ENCODE measurements at regions not wholly inside any gene's neighbourhood (a gene's known extent, or its start where the extent isn't known, plus 50 kb on each side); places are given as distances from the start of the nearest gene placed in this dataset.
"Not testable (repeated sequence)": the region's sequence is repeated elsewhere in the genome, so short reads cannot be mapped to it uniquely, and the experiment has no call there.

DNA sequence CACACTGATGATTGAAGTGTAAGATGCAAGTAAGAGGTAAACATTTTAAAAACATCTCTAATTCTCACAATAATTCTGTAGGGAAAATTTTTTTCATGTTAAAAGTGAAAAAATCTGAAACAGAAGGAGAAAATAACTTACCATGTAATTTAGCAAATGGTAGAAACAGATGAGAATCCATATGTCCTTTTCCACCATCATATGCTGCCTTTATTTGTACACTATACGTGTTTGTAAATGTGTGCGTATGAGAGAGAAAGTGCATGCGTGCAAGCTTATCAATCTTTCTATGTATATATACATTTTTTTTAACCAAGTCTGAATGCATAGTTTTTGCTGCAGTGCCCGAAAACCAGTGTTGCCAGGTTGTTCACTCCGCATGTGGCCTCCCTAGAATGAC lies 186.7 kb downstream of the IZUMO3 start:
- intact Hi-C loops (cut with DNase I): no loop called here
- no peak for DNase-seq (ENCODE audit: low spot score)

DNA sequence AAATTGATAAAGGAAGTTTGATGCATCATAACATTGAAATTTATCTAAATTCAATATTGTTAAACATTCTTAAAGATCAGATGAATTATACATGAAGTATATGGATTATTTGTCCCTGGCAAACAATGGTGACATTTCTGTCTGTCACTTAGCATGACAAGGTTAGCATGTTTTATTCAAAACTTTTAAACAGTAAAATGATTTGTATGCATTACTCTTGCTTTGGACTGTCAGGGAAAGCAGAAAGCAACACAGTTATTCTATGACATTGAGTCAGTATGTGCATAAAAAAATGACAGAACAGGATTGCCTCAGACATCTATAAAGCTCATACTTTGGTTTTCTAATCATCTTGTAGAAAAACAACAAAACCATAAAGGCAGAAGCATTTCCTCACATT lies 193.7 kb downstream of the IZUMO3 start:
- intact Hi-C loops (cut with DNase I): no loop called here
- no peak for DNase-seq (ENCODE audit: low spot score)

DNA sequence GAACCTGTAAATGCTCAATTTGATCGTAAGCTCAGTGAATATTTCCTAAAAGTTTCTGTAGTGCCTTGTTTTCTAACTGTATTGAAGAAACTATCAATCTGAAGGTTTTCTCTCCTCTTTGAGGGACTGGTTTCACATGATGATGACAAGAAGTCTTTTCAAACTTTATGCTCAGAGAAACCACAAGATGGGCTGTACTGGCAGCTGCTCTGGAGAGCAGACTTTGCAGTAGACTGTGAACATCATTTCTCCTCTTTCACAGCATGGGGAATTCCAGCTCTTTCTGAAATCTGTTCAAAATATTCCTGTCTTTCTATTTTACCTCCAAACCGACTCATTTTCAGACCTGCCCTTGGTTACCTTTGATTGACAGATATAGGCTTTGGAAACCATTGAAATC lies 194.4 kb downstream of the IZUMO3 start:
- intact Hi-C loops (cut with DNase I): no loop called here
- no peak for DNase-seq (ENCODE audit: low spot score)

DNA sequence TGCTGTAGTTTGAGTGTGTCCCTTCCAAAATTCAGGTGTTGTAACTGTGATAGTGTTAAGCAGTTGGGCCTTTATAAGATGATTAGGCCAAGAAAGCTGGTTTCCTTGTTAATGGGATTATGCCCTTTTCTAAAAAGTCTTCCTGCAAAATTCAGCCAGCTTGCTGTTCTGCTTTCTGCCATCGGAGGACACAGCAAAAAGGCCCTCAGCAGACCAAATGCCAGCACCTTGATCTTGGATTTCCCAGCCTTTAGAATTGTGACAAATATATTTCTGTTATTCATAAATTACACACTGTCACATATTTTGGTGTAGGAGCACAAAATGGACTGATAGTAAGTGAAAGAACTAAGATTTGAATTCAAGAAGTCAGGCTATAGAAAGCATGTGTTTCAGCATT lies 203.2 kb downstream of the IZUMO3 start:
- intact Hi-C loops (cut with DNase I): no loop called here
- no peak for DNase-seq (ENCODE audit: low spot score)

DNA sequence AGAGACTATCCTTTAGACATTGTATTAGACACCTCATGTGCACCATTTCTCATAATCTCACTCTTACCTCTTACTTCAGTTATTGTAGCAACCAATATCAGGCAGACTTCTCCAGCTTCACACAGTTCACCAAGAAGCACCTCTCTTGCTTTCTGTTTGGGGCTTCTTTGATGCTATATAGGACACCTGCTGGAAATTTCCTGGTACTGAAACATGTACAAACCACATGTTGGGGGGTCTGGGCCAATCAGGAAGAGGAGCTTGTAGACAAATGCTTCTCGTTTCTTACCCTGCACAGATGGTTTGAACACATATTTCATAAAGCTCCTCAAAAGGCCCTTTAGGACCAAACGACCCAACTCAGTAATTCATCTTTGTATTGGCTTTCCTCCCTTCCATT lies 212.1 kb downstream of the IZUMO3 start:
- no peak for DNase-seq (ENCODE audit: low spot score)
- intact Hi-C loops (cut with DNase I): no loop called here

DNA sequence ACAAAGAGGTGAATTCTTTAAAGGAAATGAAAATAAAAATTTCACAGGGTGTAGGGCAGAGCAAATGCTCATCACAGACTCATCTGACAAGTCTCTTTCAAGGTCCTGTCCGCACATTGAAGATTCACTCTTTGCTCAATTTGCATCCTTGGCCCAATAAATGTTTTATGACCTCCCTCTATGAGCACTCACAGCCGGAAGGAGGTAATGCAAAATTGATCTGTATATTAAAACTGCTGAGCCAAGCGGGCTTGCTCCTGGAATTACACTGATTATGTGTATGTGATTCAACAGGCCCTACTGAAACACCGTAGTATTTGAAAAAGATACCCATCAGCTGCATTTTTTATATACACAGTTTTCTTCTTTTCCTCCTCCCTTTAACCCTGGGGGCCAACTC lies 246.8 kb downstream of the IZUMO3 start:
- intact Hi-C loops (cut with DNase I): no loop called here
- DNase-seq (ENCODE audit: low spot score): no peak

DNA sequence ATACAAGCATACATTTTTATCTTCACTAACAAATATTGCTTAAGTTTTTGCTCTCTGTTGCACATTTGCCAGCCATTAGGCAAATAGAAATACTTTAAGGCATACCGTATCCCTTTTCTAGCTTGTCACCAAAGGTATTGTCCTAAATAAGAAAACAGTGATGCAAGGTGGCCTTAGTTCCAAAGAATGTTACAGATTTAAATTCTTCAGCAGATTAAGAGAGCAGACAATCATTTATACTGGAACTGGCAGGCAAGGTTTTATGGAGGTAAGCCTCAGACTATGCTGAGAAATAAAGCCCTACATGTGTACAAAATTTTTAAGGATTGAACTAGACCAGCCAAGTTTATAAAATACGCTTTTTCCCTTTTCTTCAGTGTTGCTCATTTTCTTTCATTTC lies 247.8 kb downstream of the IZUMO3 start:
- intact Hi-C loops (cut with DNase I): no loop called here
- DNase-seq (ENCODE audit: low spot score): no peak

DNA sequence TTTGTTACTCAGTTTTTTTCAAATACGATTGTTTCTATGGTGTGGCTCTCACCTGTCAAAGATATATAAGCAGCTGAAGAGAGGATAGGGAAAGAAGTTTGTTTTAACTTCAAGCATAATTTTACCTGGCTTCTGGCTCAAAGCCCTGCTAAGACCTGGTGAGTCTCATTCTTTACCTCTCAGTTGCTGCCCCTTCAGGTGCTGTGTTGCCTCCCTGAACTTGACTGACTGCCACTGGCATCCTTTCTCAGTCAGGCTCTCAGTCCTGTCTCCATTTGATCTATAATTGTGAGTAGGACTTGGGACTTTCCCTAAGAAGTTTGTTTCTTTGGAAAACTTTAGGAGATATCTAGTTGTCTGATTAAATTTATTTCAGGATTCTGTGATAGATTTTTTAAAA lies 249.6 kb downstream of the IZUMO3 start:
- DNase-seq (ENCODE audit: low spot score): no peak
- intact Hi-C loops (cut with DNase I): no loop called here

DNA sequence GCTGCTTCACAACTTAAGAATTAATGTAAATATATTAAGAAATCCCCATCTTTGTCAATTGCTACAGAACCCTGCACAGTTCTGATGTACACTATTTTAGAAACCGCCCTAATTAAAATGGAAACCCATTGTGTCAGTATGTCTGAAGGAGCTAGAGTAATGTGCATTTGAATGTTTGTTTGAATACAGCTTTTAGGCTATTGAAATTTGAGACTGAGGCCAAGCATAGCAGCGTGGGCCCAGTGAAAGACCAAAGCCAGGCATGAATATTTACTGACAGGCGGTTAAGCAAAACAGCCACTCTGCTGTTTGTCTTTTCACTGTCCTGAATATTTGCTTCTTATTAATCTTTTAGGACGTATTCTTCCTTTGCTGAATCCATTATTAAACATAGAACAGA lies 252.3 kb downstream of the IZUMO3 start:
- DNase-seq (ENCODE audit: low spot score): no peak
- intact Hi-C loops (cut with DNase I): no loop called here

DNA sequence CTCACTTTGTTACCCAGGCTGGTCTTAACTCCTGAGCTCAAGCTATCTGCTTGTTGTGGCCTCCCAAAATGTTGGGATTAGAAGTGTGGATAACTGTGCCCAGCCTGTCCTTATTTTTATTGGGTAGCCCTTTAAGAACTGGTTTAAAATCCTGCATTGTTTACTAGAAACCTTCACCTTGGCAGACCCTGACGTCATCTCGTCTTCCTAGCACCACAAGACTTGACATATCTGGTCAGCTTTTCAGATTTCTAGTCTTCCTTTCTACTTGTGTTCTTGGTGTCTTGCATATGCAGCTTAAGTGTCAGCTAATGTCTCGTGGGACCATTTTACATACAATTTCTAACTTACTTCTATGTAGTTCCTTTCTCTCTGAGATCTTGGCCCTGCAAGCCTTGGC lies 258.9 kb downstream of the IZUMO3 start:
- intact Hi-C loops (cut with DNase I): no loop called here
- DNase-seq (ENCODE audit: low spot score): no peak

DNA sequence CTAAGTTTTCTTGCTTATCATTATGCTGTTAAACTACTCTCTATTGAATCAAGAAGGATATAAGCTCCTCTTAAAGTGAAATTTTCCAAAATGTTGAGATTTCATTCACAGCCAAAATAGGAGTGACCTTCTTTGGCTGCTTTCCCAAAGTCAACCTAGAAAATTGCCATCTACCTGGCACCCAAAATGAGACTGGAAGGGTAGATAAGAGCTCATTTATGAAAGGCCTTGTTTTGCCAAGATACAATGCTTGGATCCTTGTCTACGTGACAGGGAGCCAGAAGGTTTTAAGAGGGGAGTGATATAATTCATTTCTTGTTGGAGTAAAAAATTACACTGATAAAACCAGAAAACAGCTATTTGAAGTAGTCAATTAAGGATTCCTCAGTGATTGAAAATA lies 287.1 kb downstream of the IZUMO3 start:
- intact Hi-C loops (cut with DNase I): no loop called here
- DNase-seq (ENCODE audit: low spot score): no peak

DNA sequence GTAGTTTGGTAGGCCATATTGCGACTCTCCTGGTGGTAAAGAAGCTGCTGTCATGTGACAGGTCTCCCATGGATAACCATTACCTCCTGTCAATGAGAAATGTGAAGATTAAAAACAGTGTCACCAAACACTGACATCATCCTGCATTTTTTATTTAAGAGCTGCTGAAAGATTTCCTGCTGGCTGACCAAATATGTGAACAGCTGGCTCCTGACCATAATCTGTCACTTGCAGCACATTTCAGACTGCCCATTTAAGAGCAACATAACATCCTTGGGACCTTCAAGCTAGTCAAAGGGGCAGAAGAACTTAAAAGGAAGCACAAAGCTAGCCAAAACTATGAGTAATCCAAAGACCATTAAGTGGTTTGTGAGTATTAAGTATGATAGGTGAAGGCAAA lies 288.0 kb downstream of the IZUMO3 start:
- DNase-seq (ENCODE audit: low spot score): no peak
- intact Hi-C loops (cut with DNase I): no loop called here

DNA sequence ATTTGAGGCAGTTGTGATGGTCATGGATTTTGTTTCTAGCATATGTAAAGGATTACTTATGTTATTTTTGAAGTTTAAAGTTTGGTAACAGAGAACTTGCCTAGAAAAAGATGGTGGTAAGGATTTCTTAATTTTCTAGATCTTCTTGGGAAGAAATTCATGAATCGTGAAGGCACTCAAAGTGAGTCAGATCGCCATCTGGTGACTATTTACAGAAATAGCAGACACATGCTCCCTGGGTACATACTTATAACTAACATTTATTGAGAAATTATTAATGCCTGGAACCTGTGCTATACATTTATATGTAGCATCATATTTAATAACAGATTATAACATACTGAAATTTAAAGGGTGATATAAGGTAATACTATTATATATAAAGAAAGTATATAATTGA lies 299.7 kb downstream of the IZUMO3 start:
- DNase-seq (ENCODE audit: low spot score): no peak
- intact Hi-C loops (cut with DNase I): no loop called here

DNA sequence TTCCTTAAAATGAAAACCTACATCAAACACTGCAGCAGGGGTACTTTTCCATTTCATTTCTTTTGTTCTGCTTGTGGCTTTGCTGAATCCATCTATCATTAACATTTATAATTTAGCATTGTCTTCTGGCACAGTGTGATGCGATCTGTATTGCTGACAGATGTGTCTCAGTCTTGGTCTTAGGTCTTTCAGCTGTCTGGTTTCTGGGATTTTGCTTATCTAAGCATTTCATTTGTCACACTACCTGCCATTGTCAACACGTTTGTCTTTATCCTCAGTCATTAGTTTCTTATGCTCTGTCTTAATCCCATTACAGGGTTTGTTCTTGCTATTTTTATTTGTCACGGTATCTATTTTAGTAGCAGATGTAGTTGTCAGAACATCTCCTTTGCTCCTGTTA lies 303.1 kb downstream of the IZUMO3 start:
- intact Hi-C loops (cut with DNase I): no loop called here
- no peak for DNase-seq (ENCODE audit: low spot score)

DNA sequence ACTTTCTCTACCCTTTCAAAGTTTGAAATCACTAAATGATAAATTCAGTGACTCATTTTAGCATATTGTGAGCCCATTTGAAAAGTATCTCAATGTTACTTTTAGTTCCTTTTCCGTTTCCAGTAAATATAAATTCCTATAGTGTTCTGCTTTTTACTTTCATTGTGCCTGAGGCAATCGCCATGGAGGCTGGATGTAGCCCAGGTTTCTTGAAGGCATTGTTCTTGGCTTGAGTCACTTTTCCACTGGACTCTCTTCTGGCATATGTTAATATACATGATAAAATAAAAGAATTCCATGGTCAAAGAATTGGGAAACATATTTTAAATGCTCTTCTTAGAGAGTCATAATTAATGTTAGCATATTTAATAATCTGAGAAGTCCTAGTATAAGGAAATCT lies 327.0 kb downstream of the IZUMO3 start:
- intact Hi-C loops (cut with DNase I): no loop called here
- no peak for DNase-seq (ENCODE audit: low spot score)

DNA sequence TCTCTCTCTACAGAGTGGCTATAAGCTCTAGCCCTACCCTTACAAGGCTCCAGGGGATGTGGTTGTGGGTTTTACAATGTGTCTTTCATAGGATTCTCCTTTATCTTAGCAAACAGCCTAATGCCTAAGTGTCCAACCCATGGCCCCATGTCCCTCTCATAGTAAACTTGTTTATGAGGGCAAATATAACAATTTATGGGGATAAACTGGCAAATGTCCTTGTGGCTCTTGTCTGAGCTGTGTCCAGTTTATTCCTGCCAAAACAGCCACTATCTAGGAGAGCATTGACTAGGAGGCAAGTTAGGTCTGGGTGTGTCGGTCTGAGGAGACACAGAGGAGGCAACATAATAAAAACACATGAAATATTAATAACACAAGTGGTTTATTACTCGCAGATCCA lies 335.1 kb downstream of the IZUMO3 start:
- intact Hi-C loops (cut with DNase I): no loop called here
- DNase-seq (ENCODE audit: low spot score): no peak

DNA sequence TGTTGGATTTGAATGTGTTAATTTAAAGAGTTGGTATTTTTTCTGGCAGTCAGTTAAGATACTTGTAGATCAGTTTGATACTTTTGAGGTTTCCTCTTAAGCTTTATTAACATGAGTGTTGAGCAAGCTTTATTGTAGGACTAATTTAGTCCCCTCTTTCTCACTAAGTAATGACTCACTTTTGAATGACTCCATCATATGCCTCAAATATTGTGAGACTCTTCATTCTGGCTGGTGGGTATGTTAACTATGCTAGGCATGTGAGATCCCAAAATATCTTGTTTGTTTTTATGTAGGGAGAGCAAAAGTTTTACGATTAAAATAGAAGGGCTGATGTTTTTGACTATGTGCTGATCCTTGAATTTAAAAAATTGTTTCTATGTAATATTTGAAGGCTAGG lies 355.7 kb downstream of the IZUMO3 start:
- DNase-seq (ENCODE audit: low spot score): no peak
- intact Hi-C loops (cut with DNase I): no loop called here

DNA sequence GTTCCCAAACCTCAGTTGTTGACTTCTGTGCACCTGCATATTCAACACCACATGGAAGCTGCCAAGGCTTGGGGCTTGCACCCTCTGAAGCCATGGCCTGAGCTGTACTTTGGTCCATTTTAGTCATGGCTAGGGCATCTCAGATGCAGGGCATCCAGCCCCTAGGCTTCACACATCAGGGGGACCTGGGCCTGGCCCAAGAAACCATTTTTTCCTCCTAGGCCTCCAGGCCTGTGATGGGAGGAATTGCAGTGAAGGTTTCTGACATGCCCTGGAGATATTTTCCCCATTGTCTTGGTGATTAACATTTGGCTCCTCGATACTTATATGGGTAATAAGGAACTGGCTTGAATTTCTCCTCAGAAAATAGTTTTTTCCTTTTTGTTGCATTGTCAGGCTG lies 354.5 kb upstream of the ELAVL2 start:
- DNase-seq (ENCODE audit: low spot score); intact Hi-C loops (cut with DNase I): not testable (repeated sequence)

DNA sequence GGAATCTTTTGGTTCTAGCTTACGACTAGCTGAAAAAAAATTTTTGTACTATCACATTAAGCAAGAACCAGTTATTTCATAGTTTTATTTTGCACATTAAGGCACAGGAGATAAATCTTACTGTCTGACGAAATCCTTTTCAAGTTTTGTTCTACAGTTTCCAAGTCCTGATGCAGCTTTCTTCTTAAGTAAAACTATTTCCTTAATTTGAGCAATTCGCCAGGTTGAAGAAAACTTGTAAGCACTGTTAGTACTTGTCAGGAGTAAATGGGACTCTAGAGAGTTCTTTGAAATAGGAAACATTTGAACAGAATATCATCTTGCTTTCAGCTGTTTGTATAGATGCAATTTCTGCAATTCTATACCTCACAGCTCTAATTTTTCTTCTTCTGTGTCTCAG lies 318.8 kb upstream of the ELAVL2 start:
- intact Hi-C loops (cut with DNase I): no loop called here
- DNase-seq (ENCODE audit: low spot score): no peak

DNA sequence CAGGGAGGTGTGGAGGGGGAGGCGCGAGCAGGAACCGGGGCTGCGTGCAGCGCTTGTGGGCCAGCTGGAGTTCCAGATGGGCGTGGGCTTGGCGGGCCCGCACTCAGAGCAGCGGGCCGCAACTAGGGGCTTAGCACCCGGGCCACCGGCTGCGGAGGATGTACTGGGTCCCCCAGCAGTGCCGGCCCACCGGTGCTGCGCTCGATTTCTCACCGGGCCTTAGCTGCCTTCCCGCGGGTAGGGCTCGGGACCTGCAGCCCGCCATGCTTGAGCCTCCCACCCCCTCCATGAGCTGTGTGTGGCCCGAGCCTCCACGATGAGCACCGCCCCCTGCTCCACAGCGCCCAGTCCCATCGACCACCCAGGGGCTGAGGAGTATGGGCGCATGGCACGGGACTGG lies 309.0 kb upstream of the ELAVL2 start:
- intact Hi-C loops (cut with DNase I): not testable (repeated sequence)

DNA sequence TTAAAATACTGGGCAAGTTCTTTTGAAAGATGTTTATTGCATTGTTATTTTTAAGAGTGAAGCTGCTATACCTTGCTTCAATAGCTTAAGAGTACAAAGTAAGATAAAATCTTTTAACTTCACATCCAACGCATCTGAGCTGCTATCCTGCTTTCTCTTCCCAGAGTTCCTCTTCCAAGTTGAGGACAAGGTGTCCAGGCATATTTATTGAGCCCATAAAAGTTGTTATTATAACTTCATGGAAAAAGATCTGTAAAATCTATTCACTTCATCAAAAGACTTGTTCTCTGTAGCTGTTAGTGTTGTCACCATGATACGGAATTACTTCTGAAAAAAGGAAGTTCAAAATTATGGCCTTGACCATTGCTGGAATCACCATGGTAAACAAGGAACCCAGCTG lies 306.2 kb upstream of the ELAVL2 start:
- no peak for DNase-seq (ENCODE audit: low spot score)
- intact Hi-C loops (cut with DNase I): no loop called here

More for the DNA sequence above, 309.0 kb upstream of the ELAVL2 start:
- not testable (repeated sequence) for DNase-seq (ENCODE audit: low spot score)

DNA sequence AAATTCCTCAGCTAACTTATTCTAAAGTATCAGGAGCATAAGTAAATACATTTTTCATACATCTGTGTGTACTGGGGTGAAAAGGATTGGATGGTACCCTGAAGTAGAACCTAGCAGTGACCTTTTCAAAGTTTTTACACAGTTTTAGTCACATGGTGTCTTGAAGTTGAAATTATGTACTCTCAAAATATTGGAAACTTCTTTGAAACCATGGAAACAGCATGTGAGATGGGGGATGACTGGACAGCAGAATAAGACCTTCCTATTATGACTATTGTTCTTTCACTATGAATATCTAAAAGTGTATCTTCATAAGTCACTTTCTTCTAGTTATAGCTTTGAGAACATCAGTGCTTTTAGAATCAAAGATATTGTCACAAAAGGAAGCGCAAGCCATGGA lies 301.5 kb upstream of the ELAVL2 start:
- intact Hi-C loops (cut with DNase I): no loop called here
- DNase-seq (ENCODE audit: low spot score): no peak

DNA sequence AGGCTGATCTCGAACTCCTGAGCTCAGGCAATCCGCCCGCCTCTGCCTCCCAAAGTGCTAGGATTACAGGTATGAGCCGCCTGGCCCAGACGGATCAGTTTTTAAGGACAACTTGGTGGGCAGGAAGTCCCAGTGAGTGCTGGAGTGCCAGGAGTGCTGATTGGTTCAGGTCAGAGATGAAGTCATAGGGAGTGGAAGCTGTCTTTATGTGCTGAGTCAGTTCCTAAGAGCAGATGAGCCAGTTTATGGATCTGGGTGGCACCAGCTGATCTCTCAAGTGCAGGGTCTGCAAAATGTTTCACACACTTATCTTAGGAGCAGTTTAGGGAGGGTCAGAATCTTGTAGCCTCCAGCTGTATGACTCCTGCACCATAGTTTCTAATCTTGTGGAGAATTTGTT lies 292.1 kb upstream of the ELAVL2 start:
- DNase-seq (ENCODE audit: low spot score): peak; percentile 54
- intact Hi-C loops (cut with DNase I): no loop called here

All from posterior vena cava (tissue), 2 donors.